ENCODE measurements at regions not wholly inside any gene's neighbourhood (a gene's known extent, or its start where the extent isn't known, plus 50 kb on each side); places are given as distances from the start of the nearest gene placed in this dataset.

DNA sequence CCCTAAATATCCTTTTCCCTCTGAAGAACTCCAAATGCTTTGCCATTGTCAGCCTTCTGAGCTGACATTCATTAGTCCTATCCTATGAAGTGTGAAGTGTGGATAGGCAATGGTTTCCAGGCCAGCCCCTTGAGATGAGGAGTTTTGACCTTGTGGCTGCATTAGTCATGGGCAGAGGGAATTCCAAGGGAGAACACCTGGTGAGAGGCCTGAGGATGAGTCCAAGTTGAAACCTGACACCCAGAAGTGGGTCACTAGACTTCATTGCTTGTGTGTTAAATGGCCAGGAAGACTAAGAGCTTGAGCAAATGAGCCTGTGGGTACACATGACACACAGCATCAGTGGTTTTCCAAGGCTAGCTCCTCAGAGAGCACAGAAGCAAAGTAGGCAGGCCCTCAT lies 260.8 kb downstream of the SKAP2 start:
- DNase-seq (ENCODE audit: low spot score): no peak

- DNase-seq (ENCODE audit: low spot score): no peak
These were observed 256.0 kb downstream of the SKAP2 start for GRCh38 chr7:26608402-26608801.

- no peak for DNase-seq (ENCODE audit: low spot score)
These were observed 255.3 kb downstream of the SKAP2 start for GRCh38 chr7:26609082-26609481.

GRCh38 chr7:26609532-26609931 lies 254.9 kb downstream of the SKAP2 start:
- no peak for DNase-seq (ENCODE audit: low spot score)

DNA sequence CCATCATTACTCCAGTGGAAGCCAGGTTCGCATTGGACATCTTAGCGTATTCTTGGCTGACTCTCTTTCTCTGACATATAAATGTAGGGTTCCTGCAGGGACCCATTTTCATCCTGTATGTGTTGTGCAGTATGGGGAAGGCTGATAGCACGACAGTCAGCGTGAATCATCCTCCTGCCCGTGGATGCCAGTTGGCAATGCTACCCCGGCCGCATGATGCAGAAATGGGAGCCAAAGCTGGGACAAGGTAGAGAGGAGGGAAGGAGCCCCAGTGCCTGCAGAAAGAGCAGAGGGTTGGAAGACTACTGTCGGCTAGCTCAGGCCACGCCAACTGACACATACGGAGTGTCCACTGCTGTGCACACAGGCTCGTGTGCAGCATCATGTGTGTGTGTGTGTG lies 251.6 kb downstream of the SKAP2 start:
- DNase-seq (ENCODE audit: low spot score): no peak

- DNase-seq (ENCODE audit: low spot score): no peak
These were observed 249.9 kb downstream of the SKAP2 start for GRCh38 chr7:26614503-26614902.

GRCh38 chr7:26616235-26616634 lies 248.2 kb downstream of the SKAP2 start:
- DNase-seq (ENCODE audit: low spot score): no peak

- DNase-seq (ENCODE audit: low spot score): no peak
These were observed 247.3 kb downstream of the SKAP2 start for GRCh38 chr7:26617066-26617465.
